IPS-18a (cell line): ENCODE measurements at regions not wholly inside any gene's neighbourhood (a gene's known extent, or its start where the extent isn't known, plus 50 kb on each side); places are given as distances from the start of the nearest gene placed in this dataset.

Experiments
- H3K27ac ChIP-seq: one replicate; pipeline ENCODE4 v1.5.1; 2013; ENCODE audit warnings: low read length
- H3K27me3 ChIP-seq: one replicate; pipeline ENCODE4 v1.6.1; 2013; ENCODE audit warnings: mild to moderate bottlenecking, low read length; ENCODE audit not compliant: control insufficient read depth, insufficient read depth
- H3K36me3 ChIP-seq: one replicate; pipeline ENCODE4 v1.6.1; 2013; ENCODE audit warnings: low read depth, low read length; ENCODE audit not compliant: control insufficient read depth
- H3K4me1 ChIP-seq: one replicate; pipeline ENCODE4 v1.6.1; 2013; ENCODE audit warnings: low read depth, low read length; ENCODE audit not compliant: control insufficient read depth
- H3K4me3 ChIP-seq: one replicate; pipeline ENCODE4 v1.5.1; 2013; ENCODE audit warnings: low read length
- H3K9ac ChIP-seq: one replicate; pipeline ENCODE4 v1.6.1; 2013; ENCODE audit warnings: mild to moderate bottlenecking, low read length, moderate library complexity
- H3K9me3 ChIP-seq: one replicate; pipeline ENCODE4 v1.6.1; 2013; ENCODE audit warnings: low read depth, low read length; ENCODE audit not compliant: control insufficient read depth

- no peak overlapping the region for H3K27ac ChIP-seq
- no peak overlapping the region for H3K4me3 ChIP-seq
- no peak overlapping the region for H3K9ac ChIP-seq
- no peaks in the 10 kb centered on the region for H3K27me3 ChIP-seq
- no peaks in the 10 kb centered on the region for H3K4me1 ChIP-seq
- H3K9me3 ChIP-seq: no peaks in the 10 kb centered on the region
- H3K36me3 ChIP-seq: no peaks in the 10 kb centered on the region
Observed at GRCh38 chr3:178300441-178300959, 235.7 kb upstream of the KCNMB2 start.

GRCh38 chr3:178302966-178303930 is 233.0 kb upstream of the KCNMB2 start:
- H3K9me3 ChIP-seq: no peaks in the 10 kb centered on the region
- H3K27me3 ChIP-seq: no peaks in the 10 kb centered on the region
- no peak overlapping the region for H3K27ac ChIP-seq
- no peaks in the 10 kb centered on the region for H3K4me1 ChIP-seq
- no peak overlapping the region for H3K4me3 ChIP-seq
- H3K36me3 ChIP-seq: no peaks in the 10 kb centered on the region
- H3K9ac ChIP-seq: no peak overlapping the region

- H3K9ac ChIP-seq: no peak overlapping the region
- H3K27ac ChIP-seq: no peak overlapping the region
- no peak overlapping the region for H3K4me3 ChIP-seq
- H3K4me1 ChIP-seq: no peaks in the 10 kb centered on the region
- H3K27me3 ChIP-seq: no peaks in the 10 kb centered on the region
- no peaks in the 10 kb centered on the region for H3K36me3 ChIP-seq
- no peaks in the 10 kb centered on the region for H3K9me3 ChIP-seq
Observed at GRCh38 chr3:178304758-178305467, 231.3 kb upstream of the KCNMB2 start.

- Histone ChIP-seq H3K27me3 (no peaks in the 10 kb centered on the region), H3K4me1 (no peaks in the 10 kb centered on the region), H3K9ac (no peak overlapping the region), H3K4me3 (no peak overlapping the region), H3K27ac (no peak overlapping the region), H3K36me3 (no peaks in the 10 kb centered on the region), H3K9me3 (no peaks in the 10 kb centered on the region)
Observed at GRCh38 chr3:178306432-178307115, 229.7 kb upstream of the KCNMB2 start.

GRCh38 chr3:178308771-178309170 is 227.5 kb upstream of the KCNMB2 start:
- Histone ChIP-seq H3K27me3 (no peaks in the 10 kb centered on the region), H3K9ac (no peak overlapping the region), H3K4me1 (no peaks in the 10 kb centered on the region), H3K9me3 (no peaks in the 10 kb centered on the region), H3K36me3 (no peaks in the 10 kb centered on the region), H3K27ac (no peak overlapping the region), H3K4me3 (no peak overlapping the region)

- no peak overlapping the region for H3K9ac ChIP-seq
- no peaks in the 10 kb centered on the region for H3K27me3 ChIP-seq
- no peak overlapping the region for H3K27ac ChIP-seq
- no peaks in the 10 kb centered on the region for H3K9me3 ChIP-seq
- no peaks in the 10 kb centered on the region for H3K36me3 ChIP-seq
- H3K4me3 ChIP-seq: no peak overlapping the region
- no peaks in the 10 kb centered on the region for H3K4me1 ChIP-seq
Observed at GRCh38 chr3:178310949-178311348, 225.3 kb upstream of the KCNMB2 start.

GRCh38 chr3:178313716-178314115 is 222.5 kb upstream of the KCNMB2 start:
- Histone ChIP-seq H3K9me3 (no peaks in the 10 kb centered on the region), H3K9ac (no peak overlapping the region), H3K27ac (no peak overlapping the region), H3K4me1 (peaks cover 8% of the 10 kb centered on the region), H3K36me3 (no peaks in the 10 kb centered on the region), H3K4me3 (no peak overlapping the region), H3K27me3 (no peaks in the 10 kb centered on the region)

GRCh38 chr3:178318340-178318739 is 217.9 kb upstream of the KCNMB2 start:
- H3K9me3 ChIP-seq: no peaks in the 10 kb centered on the region
- H3K27ac ChIP-seq: no peak overlapping the region
- H3K27me3 ChIP-seq: no peaks in the 10 kb centered on the region
- H3K36me3 ChIP-seq: no peaks in the 10 kb centered on the region
- peaks cover 10% of the 10 kb centered on the region for H3K4me1 ChIP-seq
- H3K9ac ChIP-seq: no peak overlapping the region
- no peak overlapping the region for H3K4me3 ChIP-seq

- Histone ChIP-seq H3K4me3 (no peak overlapping the region), H3K4me1 (peaks cover 10% of the 10 kb centered on the region), H3K9me3 (no peaks in the 10 kb centered on the region), H3K27me3 (no peaks in the 10 kb centered on the region), H3K36me3 (no peaks in the 10 kb centered on the region), H3K9ac (no peak overlapping the region), H3K27ac (no peak overlapping the region)
Observed at GRCh38 chr3:178318941-178319816, 217.1 kb upstream of the KCNMB2 start.

GRCh38 chr3:178320456-178321351 is 215.5 kb upstream of the KCNMB2 start:
- no peaks in the 10 kb centered on the region for H3K9me3 ChIP-seq
- H3K4me3 ChIP-seq: no peak overlapping the region
- H3K4me1 ChIP-seq: peaks cover 10% of the 10 kb centered on the region
- H3K9ac ChIP-seq: no peak overlapping the region
- no peaks in the 10 kb centered on the region for H3K27me3 ChIP-seq
- H3K36me3 ChIP-seq: no peaks in the 10 kb centered on the region
- no peak overlapping the region for H3K27ac ChIP-seq
